Fibroblast of lung (primary cell): ENCODE measurements at regions not wholly inside any gene's neighbourhood (a gene's known extent, or its start where the extent isn't known, plus 50 kb on each side); places are given as distances from the start of the nearest gene placed in this dataset.

Source experiments
- DNase-seq, 2 donors: peaks; one replicate each; pipeline versions ENCODE4 v3.0.0 to v3.0.0-alpha.2; 2010; ENCODE audit warnings: low read depth in 2 of 2
- H2AFZ ChIP-seq: 2 replicates; pipeline ENCODE4 v1.5.1; 2012; ENCODE audit warnings: low read length, control low read depth, inconsistent platforms
- H3K27ac ChIP-seq: 2 replicates; pipeline ENCODE4 v1.5.1; 2011; ENCODE audit warnings: low read length, control low read depth; ENCODE audit not compliant: insufficient read depth
- H3K27me3 ChIP-seq: 2 replicates; pipeline ENCODE4 v1.5.1; 2011; ENCODE audit warnings: mild to moderate bottlenecking, low read length; ENCODE audit not compliant: control insufficient read depth, insufficient read depth
- H3K36me3 ChIP-seq: 2 replicates; pipeline ENCODE4 v1.5.1; 2011; ENCODE audit warnings: low read length; ENCODE audit not compliant: control insufficient read depth, insufficient read depth
- H3K4me1 ChIP-seq: 2 replicates; pipeline ENCODE4 v1.5.1; 2011; ENCODE audit warnings: low read length; ENCODE audit not compliant: control insufficient read depth, insufficient read depth; ENCODE audit errors: extremely low read depth
- H3K4me2 ChIP-seq: 2 replicates; pipeline ENCODE4 v1.5.1; 2011; ENCODE audit warnings: low read length, control low read depth; ENCODE audit not compliant: insufficient read depth; ENCODE audit errors: extremely low read depth
- H3K4me3 ChIP-seq, 4 experiments: fragments of 200-600 bp in 1 of 4; sonication (generic) in 1 of 4; replicated peaks in 1 of 4; 2 replicates each; pipeline ENCODE4 v1.5.1; 2011 to 2016; ENCODE audit warnings: low read length in 4 of 4, low read depth in 3 of 4, mild to moderate bottlenecking in 3 of 4, control low read depth in 2 of 4, inconsistent platforms in 1 of 4, mixed read lengths in 1 of 4; ENCODE audit not compliant: insufficient read depth in 1 of 4; ENCODE audit errors: control extremely low read depth in 1 of 4
- H3K79me2 ChIP-seq: 2 replicates; pipeline ENCODE4 v1.5.1; 2012; ENCODE audit warnings: mild to moderate bottlenecking, low read length, inconsistent platforms; ENCODE audit not compliant: control insufficient read depth, insufficient read depth
- H3K9ac ChIP-seq: 2 replicates; pipeline ENCODE4 v1.5.1; 2011; ENCODE audit warnings: mild to moderate bottlenecking, low read length, control low read depth; ENCODE audit not compliant: insufficient read depth
- H3K9me3 ChIP-seq: 2 replicates; pipeline ENCODE4 v1.5.1; 2012; ENCODE audit warnings: low read depth, low read length; ENCODE audit not compliant: control insufficient read depth, insufficient read depth
- H4K20me1 ChIP-seq: 2 replicates; pipeline ENCODE4 v1.5.1; 2011; ENCODE audit warnings: low read length; ENCODE audit not compliant: control insufficient read depth, insufficient read depth; ENCODE audit errors: extremely low read depth
- CTCF ChIP-seq, 2 donors: IDR thresholded peaks in 1 of 2; conservative IDR thresholded peaks in 1 of 2; 1 replicate in 1 of 2; 2 replicates in 1 of 2; pipeline ENCODE4 v1.5.1; 2011 to 2012; ENCODE audit warnings: low read length in 2 of 2, control low read depth in 1 of 2, inconsistent platforms in 1 of 2, low read depth in 1 of 2, mild to moderate bottlenecking in 1 of 2
- EZH2 ChIP-seq: IDR thresholded peaks from 2 replicates; pipeline ENCODE4 v1.5.1; 2012; ENCODE audit warnings: low read length, control low read depth, mild to moderate bottlenecking; ENCODE audit errors: missing control alignments

- Histone ChIP-seq H3K4me3 (no peak overlapping the region), H3K4me2 (no peak overlapping the region), H3K4me1 (no peaks in the 10 kb centered on the region), H4K20me1 (no peaks in the 10 kb centered on the region), H3K27ac (no peak overlapping the region), H3K9ac (no peak overlapping the region), H2AFZ (no peak overlapping the region), H3K27me3 (no peaks in the 10 kb centered on the region), H3K79me2 (no peaks in the 10 kb centered on the region), H3K9me3 (no peaks in the 10 kb centered on the region), H3K36me3 (no peaks in the 10 kb centered on the region)
- no peak for TF ChIP-seq EZH2
- no peak for TF ChIP-seq CTCF (conservative IDR thresholded peaks at IDR 0.05 in 1 of 2, IDR thresholded peaks at IDR 0.05 in 1 of 2; ENCODE audit: low read depth in 1 of 2, low read length in 2 of 2)
- DNase-seq: no peak
These were observed 395.3 kb upstream of the CPEB2 start for GRCh38 chr4:14607001-14607400.

DNA sequence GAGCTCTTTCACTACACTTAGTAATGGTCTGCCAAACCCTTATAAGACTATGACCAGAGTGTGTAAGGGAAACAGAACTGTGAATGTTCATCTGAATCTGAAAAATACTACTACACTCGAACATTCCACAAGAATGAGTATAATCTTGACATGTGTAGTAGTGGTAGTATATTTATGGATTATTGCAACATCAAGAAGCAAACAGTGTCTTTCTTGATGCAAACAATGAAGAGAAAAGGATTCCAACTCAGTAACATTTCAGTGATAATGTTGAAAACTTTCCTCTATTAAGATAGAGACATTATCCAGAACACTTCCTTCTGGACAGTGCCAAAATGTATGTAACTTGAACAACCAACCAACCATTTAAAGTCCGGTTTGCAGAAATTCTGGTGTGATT, 394.7 kb upstream of the CPEB2 start:
- Histone ChIP-seq H3K27me3 (no peaks in the 10 kb centered on the region), H3K4me1 (no peaks in the 10 kb centered on the region), H3K27ac (no peak overlapping the region), H3K9me3 (no peaks in the 10 kb centered on the region), H3K9ac (no peak overlapping the region), H3K4me2 (no peak overlapping the region), H3K36me3 (no peaks in the 10 kb centered on the region), H3K79me2 (no peaks in the 10 kb centered on the region), H4K20me1 (no peaks in the 10 kb centered on the region), H2AFZ (no peak overlapping the region), H3K4me3 (no peak overlapping the region)
- no peak for TF ChIP-seq CTCF (conservative IDR thresholded peaks at IDR 0.05 in 1 of 2, IDR thresholded peaks at IDR 0.05 in 1 of 2; ENCODE audit: low read depth in 1 of 2, low read length in 2 of 2)
- TF ChIP-seq EZH2: no peak
- DNase-seq: peak in 1 of 2 donors; percentile 80

GRCh38 chr4:14608630-14609029, 393.7 kb upstream of the CPEB2 start:
- no peaks in the 10 kb centered on the region for H3K9me3 ChIP-seq
- no peaks in the 10 kb centered on the region for H3K27me3 ChIP-seq
- no peak overlapping the region for H2AFZ ChIP-seq
- DNase-seq: no peak
- no peaks in the 10 kb centered on the region for H4K20me1 ChIP-seq
- H3K4me1 ChIP-seq: no peaks in the 10 kb centered on the region
- no peaks in the 10 kb centered on the region for H3K36me3 ChIP-seq
- no peaks in the 10 kb centered on the region for H3K79me2 ChIP-seq
- H3K4me3 ChIP-seq: no peak overlapping the region
- no peak overlapping the region for H3K4me2 ChIP-seq
- H3K27ac ChIP-seq: no peak overlapping the region
- no peak for TF ChIP-seq EZH2
- TF ChIP-seq CTCF (conservative IDR thresholded peaks at IDR 0.05 in 1 of 2, IDR thresholded peaks at IDR 0.05 in 1 of 2; ENCODE audit: low read depth in 1 of 2, low read length in 2 of 2): no peak
- H3K9ac ChIP-seq: no peak overlapping the region
